ENCODE measurements at regions not wholly inside any gene's neighbourhood (a gene's known extent, or its start where the extent isn't known, plus 50 kb on each side); places are given as distances from the start of the nearest gene placed in this dataset.
A peak's percentile ranks its signal among the peaks of the same experiment; 100 is the strongest.

GRCh38 chr13:104198801-104199200 is 1132.6 kb upstream of the SLC10A2 start:
- no peak for DNase-seq (ENCODE audit: low spot score)

DNA sequence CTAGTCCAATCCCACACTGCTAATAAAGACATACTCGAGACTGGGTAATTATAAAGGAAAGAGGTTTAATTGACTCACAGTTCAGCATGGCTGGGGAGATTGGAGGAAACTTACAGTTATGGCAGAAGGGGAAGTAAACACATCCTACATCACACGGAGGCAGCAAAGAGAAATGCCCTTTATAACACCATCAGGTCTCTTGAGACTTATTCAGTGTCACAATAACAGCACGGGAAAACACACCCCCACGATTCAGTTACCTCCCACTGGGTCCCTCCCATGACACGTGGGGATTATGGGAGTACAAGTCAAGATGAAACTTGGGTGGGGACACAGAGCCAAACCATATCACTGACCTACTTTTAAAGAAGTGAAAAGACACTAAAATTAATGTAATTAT is 1130.4 kb upstream of the SLC10A2 start:
- no peak for DNase-seq (ENCODE audit: low spot score)

- no peak for DNase-seq (ENCODE audit: low spot score)
Observed at GRCh38 chr13:104181526-104182231, 1115.5 kb upstream of the SLC10A2 start.

DNA sequence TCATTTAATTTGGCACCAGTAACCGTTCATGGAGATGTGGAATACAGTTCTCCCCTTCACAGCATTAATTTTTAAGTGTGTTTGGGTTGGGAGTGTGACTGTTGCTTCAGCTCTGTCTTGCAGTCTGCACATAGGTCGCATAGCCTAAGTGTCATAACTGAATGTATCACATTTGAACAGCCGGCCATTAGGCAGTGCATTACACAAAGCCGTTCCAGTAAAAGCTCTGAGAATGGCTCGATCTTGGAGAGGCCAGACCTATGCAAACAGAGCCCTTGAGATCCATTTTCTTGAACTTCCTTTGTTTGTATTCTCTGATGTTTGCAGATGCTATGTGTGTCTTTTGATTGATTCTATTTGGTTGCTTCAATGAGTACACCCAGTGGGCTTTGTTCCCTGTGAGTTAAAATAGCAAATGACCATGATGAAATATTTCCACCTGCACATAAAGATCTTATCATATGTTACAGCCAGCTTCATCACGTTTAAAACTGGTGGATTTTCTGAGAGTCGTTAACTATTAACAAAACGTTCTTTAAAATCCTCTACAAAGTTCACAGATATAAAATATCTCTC is 1104.9 kb upstream of the SLC10A2 start:
- no peak for DNase-seq (ENCODE audit: low spot score)

DNA sequence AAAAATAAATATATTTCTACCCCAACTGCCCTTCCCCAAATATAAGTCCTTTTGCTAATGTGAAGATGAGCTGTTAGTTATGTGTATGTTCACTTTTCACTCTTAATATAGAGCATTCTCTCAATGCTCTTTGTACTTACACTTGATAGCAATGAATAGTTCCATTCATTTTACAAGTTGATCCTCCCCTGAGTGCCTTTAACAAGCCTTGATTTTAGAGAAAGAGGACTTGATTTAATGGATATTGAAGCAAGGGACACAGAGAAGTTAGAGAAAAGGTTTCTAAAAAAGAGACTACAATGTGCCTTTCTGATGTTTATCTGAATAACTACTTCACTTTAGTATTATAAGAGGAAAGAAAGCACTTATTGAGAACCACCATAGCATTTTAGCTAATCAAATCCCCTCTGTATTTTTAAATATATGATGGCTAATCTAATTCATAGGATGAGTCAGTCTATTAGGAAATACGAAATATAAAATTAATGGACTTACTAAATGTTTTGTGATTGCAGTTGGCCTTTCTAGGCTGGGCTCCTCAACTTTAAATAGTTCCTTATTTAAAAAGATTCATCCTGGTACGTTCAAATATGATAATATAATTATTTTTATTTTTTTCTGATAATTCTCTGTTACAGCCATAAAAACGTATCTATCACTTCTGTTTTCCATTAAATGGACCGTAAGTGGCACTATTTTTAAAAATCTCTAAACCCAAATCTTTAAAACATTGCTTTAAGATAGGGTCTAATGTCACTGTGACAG is 1097.8 kb upstream of the SLC10A2 start:
- DNase-seq (ENCODE audit: low spot score) = no peak

GRCh38 chr13:104160536-104160935 is 1094.3 kb upstream of the SLC10A2 start:
- no peak for DNase-seq (ENCODE audit: low spot score)

- peak; percentile 6 for DNase-seq (ENCODE audit: low spot score)
Observed at GRCh38 chr13:104143760-104144416, 1077.7 kb upstream of the SLC10A2 start.

GRCh38 chr13:104140552-104140951 is 1074.3 kb upstream of the SLC10A2 start:
- peak; percentile 20 for DNase-seq (ENCODE audit: low spot score)

GRCh38 chr13:104137416-104137815 is 1071.2 kb upstream of the SLC10A2 start:
- DNase-seq (ENCODE audit: low spot score) = no peak

GRCh38 chr13:104132849-104133248 is 1066.6 kb upstream of the SLC10A2 start:
- no peak for DNase-seq (ENCODE audit: low spot score)

- no peak for DNase-seq (ENCODE audit: low spot score)
Observed at GRCh38 chr13:104114101-104114500, 1047.9 kb upstream of the SLC10A2 start.

DNA sequence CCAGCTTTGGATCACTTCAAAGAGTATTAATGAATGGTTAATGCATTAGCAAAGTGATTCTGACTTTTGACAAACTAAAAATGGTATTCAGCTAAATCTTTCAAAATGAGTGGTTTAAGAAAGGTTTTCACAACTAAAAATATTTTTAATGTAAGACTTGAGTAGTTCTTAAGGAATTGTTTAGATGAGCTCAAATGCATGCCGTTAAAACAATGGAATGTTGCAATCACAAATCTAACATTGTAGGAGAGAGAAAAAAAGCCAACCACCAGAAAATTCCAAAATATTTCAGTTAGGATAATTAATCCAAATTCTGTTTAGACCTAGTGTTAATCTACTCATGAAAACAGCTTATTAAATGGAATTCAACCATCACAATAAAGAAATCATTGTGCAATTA is 1044.8 kb upstream of the SLC10A2 start:
- DNase-seq (ENCODE audit: low spot score) = no peak

GRCh38 chr13:104106705-104107393 is 1040.6 kb upstream of the SLC10A2 start:
- no peak for DNase-seq (ENCODE audit: low spot score)

DNA sequence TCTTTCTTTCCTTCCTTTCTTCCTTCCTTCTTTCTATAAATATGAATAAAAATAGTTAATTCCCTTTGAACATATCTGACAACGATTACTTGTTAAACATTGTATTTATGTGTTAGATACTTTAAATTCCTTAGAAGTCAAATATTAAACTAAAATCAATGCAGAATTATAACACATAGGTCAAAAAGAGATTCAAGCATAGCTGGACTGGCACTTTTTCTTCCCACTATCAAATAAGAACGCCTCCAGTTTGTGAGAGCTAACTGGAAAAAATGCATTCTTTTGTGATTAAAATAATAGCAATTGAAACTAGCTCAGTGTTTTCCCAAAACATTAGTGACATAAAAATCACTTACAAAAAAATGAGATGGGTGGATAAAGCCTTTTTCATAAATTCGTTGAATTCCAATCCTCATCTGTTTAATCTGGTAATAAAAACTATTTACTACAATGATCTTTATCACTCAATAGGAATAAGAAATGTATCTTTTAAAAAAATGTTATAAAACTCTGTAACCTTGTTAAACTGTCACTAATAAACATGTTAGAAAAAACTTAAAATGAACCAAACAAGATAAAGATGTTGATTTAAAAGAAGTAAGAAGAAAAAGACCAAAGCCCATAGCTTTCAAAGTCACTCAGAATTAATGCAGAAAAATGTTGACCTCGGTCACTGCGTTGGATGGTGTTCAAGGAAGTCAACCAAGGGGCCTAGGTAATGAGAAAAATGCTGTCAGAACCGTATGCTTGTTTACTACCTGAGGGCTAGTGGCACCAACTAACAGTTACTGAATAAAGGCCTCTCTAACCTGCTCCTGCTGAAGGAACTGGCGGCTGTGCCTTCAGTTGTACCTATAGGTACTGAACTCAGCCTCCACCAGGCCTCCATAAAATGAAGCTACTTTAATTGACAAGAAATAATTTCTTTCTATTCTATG is 1039.5 kb upstream of the SLC10A2 start:
- no peak for DNase-seq (ENCODE audit: low spot score)

DNA sequence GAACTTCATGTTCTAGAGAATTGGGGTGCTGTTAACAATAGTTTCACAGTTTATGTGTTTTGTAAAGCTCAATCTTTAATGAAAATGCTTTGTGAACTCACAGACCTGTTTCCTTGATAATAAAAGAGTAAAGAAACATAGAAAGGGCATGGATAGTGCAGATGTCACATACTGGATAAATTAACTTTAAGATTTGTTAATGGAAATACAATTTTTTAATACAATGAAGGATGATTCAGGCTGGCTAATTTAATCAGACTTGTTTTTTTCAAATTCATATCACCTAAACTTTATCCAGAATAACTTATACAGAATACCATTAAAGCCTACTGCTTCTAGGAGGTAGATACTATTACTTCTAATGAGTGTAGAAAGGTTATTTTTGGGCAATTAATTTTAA is 1033.5 kb upstream of the SLC10A2 start:
- no peak for DNase-seq (ENCODE audit: low spot score)

DNA sequence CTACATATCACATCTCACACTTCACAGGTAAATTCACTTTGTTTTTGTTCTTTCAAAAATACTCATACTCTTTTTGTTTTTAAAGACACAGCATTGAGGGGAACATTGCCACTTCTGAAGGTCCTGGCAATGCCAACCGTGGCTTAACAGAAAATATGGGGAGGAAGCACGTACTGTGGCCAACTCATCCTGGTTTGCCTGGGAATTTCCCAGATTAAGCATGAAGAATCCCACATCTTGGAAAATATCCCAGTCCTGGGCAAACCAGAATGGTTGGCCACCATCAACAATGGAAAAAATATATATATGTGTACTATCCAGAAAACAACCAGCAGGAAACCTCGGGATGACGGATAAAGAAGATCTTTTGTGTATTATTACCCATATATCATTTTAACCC is 1032.2 kb upstream of the SLC10A2 start:
- DNase-seq (ENCODE audit: low spot score) = no peak

GRCh38 chr13:104086759-104087158 is 1020.5 kb upstream of the SLC10A2 start:
- DNase-seq (ENCODE audit: low spot score) = no peak

GRCh38 chr13:104086210-104086609 is 1020.0 kb upstream of the SLC10A2 start:
- no peak for DNase-seq (ENCODE audit: low spot score)

GRCh38 chr13:104085611-104086010 is 1019.4 kb upstream of the SLC10A2 start:
- no peak for DNase-seq (ENCODE audit: low spot score)

- DNase-seq (ENCODE audit: low spot score) = no peak
Observed at GRCh38 chr13:104074326-104074725, 1008.1 kb upstream of the SLC10A2 start.

DNA sequence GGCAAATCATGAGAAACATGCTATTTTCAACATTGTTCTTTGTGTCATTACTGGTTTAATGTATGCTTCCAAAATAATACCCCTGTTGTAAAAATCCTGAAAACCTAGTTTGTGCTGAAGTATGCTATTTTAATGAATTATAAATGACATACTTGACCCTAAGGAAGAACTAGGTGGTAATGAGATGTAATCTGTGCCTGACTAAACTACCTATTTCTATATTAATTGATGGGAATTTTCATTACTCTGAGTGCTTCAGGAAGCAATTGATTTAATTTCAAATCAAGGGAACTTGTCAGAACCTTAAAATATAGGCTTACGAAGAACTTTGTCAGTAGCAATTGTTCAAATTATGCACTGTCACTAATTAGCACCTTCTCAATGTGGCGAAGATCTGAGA is 1005.6 kb upstream of the SLC10A2 start:
- no peak for DNase-seq (ENCODE audit: low spot score)

Data from SW480 (cell line).